Activated T-helper 1 cell treated with anti-CD3 and anti-CD28 coated beads, Interleukin-2, amount 50 U/mL, for 16 hours (primary cell): ENCODE measurements at regions not wholly inside any gene's neighbourhood (a gene's known extent, or its start where the extent isn't known, plus 50 kb on each side); places are given as distances from the start of the nearest gene placed in this dataset.
"Not testable (repeated sequence)": the region's sequence is repeated elsewhere in the genome, so short reads cannot be mapped to it uniquely, and the experiment has no call there.

Experiments used
- DNase-seq, 2 donors: peaks; one replicate each; pipeline ENCODE4 v3.0.0-alpha.2; 2020; ENCODE audit warnings: low read depth in 1 of 2, low spot score in 1 of 2

DNA sequence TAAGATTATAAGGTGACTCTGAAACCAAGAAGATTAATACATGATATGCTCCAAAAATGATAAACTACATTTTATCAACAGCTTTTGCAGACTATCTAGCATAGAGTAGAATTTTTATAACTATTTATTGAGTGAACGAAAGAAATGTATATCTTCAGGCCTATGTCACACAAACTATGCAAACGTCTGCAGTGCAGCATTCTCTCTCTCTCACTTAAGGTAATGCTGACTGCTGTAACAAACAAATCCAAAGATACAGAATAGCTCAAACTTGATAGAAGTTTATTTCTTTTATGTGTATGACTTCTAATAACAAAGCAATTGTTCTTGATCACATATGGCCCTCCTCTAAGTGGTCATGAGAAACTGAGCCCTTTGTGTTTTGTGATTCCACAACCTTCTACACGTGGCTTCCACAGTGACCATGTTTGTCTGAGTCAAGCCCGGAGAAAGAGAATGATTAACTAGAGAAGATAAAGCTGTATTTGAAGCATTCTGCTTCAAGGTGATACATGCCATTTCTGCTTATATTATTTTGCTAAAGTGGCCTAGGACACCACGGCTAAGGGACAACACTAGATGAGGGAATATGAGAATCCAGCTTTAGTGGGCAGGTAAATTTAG lies 1352.7 kb upstream of the TMEM132C start:
- no peak for DNase-seq

DNA sequence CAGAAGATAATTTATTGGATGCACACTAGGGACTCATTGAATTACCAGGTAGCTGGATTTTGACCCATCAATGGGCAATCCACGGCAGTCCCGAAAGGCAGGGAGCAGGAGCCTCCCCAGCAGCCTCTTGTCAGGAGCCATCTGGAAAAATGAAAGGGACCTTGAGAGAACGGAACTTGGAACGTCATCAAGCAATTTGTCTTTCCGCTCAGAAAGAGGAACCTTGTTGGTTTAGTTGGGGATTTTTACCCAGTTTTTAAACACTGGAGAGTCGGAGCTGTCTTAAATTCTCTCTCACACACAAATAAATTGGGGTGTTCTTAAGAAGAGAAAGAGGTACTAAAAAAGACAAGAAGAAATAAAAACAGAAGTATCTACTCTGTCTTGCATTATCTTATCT lies 1351.7 kb upstream of the TMEM132C start:
- no peak for DNase-seq

DNA sequence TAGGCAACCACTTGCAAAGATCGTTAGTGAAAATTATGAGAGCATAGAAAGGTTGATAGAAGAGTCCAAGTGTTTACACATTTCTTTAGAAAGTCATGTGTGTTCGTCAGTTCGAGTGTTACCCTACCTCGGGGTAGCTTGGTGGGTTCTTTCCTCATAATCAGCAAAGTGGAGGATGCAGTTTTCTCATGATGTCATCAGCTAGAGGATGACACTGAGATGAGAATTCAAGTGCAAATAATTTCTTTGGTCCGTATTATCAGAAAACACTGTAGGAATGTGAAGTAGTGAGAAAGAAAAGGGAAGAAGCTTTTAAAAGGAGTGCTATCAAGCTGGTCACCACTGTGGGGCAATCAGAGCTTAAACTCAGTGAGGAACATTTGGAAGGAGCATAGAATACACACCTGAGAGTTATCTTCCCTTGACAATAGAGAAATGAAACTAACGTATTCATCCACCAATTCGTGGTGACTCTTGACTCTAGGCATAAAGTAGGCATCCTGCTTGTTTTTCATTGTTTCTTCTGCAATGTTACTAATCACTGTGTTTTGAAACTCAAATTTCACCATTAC lies 1340.9 kb upstream of the TMEM132C start:
- DNase-seq, result no peak

DNA sequence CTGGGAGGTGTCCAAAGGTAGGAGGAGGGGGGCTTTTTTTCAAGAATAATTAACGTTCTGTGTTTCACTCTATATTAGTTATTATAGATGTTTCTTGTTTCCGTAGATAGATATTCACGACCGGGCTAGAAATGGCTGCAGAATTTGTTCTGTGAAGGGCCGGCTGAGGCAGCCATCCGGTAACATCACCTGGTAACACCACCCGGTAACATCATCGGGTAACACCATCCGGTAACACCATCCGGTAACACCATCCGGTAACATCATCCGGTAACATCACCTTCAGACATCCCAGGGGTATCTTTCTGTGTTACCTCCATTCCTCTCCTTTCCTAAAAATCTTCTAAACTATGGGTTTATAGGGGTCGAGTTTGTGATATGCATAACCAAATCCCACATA lies 1336.7 kb upstream of the TMEM132C start:
- no peak for DNase-seq

DNA sequence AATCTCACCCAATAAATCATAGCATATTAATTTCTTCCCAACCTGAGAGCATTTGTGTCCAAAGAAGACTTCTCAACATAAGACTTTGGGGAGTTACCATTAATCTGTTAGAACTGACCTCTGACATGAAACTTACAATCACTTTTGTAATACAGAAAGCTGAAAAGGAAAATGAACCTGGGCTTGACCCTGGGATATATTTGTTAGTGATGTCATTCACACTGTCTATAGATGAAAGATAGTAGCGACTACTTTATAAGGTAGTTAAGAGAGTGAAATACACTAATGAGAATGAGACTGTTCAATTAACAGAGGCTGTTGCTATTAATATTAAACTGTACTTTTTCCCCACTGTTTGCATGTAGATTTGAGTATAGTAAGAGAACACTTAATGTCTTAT lies 1334.8 kb upstream of the TMEM132C start:
- no peak for DNase-seq

DNA sequence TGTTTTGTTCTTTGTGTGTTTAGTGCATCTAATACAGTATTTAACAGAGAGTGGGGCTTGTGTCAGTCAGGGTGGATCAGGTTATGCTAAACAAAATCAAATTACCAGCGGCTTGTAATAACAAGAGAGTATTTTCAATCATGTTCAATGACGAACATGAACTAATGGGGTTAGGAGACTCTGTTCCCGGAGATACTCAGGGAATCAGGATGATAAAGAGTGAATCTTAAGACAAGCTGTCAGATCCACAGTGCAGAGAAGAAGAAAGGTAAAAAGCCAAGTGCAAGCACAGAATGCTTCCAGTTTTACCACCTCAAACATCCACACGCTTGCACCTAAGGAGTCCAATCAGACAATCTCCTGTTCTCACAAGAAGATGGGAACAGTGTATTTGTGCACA lies 1331.5 kb upstream of the TMEM132C start:
- no peak for DNase-seq

DNA sequence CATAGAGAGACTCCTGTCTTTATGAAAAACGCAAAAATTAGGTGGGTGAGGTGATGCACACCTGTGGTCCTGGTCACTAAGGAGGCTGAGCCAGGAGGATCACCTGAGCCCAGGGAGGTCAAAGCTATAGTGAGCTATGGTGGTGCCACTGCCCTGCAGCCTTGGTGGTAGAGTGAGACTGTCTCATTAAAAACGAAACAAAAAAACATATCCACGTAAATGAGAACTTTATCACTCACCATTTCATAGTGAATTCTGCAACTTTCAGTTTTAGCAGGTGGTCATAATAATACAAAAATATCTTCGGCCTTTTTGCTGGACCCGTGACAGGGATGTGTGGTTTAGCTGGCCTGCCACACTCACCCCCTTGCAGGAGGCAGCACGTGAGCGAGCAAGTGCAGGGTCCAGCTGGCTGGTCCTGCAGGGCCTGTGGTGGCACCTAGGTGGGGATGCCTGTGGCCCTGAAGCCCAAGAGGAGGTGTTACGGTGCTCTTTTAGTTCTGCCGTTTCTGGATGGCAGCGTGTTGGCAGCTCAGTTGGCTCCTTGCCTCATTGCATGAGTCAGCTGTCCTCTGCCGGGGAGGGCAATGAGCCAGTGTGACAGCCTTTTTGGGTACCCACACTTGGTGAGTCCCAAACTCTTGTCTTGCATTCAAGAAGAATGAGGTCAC lies 1330.7 kb upstream of the TMEM132C start:
- DNase-seq, result no peak

DNA sequence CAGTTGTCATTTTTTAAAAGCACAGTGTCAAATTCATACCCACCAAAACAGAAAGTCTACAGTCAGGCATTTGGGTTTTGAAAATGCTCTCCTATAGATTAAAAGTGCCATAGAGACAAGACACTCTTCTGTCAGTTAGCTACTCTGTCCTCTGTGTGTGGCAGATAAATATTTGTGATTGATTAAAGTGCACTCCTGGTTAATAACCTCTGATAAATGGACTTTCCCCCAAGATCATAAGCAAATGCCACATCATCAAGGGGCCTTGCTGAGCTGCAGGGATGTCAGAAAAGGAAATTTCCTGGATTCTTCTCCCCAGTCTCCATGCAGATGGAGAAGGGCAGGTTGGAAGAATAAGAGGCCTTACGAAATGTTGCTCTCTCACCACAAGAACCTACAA lies 1329.5 kb upstream of the TMEM132C start:
- no peak for DNase-seq

DNA sequence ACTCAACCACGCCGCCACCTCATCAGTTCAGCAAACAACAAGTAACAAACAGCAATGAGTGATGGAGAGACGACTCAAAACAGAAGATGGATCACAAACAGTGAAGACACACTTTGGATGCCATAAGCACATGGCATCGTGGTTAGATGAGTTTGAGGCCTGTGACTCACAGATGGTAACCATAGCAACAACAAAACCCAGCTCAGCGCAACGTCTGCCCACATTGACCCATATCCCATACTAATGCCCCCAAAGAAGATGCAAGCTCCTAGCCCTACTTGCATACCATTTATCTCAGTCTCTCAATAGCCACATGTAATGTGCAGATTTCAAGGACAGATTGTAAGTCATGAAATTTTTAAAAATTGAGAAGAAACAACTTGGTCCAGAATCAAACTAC lies 1322.3 kb upstream of the TMEM132C start:
- no peak for DNase-seq

DNA sequence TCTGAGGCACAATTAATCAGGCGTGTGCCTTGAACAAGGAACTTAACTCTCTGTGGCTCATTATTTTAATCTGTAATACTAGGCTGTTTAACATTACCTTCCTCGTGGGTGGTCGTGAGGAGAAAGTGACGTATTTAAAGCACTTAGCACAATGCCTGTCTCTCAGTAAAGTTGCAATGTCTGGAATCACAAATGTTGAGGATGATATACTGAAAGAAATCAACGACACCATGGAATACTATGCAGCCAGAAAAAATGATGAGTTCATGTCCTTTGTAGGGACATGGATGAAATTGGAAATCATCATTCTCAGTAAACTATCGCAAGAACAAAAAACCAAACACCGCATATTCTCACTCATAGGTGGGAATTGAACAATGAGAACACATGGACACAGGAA lies 1320.0 kb upstream of the TMEM132C start:
- not testable (repeated sequence) for DNase-seq

DNA sequence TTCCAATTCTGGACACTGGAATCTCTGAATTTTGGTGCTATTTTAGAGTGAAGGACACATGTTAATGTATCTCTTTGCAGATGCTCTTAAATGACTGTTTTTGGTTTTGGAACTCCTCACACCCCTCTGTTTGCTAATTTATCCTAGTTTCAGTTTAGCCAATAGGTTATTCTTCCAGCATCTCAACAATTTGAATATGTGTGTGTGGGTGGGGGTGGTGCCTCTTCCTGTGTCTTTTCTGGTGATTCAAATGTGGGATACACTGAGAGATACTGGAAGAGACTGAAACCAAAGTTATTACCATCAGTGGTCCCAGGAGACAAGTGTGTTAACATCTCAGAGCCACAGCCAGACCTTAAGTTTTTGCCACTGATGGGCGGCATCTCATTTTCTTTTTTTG lies 1317.4 kb upstream of the TMEM132C start:
- no peak for DNase-seq

DNA sequence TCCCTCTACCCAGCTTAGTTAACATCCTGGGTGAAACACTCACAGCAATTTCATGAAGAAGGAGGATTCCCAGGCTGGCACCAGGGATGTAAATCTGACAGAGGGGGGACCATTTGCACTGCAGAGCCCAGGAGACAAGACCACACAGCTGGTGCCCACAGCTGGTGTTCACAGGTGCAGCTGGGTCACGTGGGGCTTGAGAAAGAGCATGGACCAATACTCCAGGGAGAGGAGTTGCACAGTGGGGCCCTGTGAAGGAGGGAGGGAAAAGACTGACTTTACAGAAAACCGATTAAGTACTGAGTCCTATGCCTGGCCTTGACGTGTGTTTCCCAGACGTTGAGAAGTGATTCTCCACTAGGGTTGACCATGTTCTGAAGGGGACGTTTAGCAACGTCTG lies 1316.7 kb upstream of the TMEM132C start:
- no peak for DNase-seq

DNA sequence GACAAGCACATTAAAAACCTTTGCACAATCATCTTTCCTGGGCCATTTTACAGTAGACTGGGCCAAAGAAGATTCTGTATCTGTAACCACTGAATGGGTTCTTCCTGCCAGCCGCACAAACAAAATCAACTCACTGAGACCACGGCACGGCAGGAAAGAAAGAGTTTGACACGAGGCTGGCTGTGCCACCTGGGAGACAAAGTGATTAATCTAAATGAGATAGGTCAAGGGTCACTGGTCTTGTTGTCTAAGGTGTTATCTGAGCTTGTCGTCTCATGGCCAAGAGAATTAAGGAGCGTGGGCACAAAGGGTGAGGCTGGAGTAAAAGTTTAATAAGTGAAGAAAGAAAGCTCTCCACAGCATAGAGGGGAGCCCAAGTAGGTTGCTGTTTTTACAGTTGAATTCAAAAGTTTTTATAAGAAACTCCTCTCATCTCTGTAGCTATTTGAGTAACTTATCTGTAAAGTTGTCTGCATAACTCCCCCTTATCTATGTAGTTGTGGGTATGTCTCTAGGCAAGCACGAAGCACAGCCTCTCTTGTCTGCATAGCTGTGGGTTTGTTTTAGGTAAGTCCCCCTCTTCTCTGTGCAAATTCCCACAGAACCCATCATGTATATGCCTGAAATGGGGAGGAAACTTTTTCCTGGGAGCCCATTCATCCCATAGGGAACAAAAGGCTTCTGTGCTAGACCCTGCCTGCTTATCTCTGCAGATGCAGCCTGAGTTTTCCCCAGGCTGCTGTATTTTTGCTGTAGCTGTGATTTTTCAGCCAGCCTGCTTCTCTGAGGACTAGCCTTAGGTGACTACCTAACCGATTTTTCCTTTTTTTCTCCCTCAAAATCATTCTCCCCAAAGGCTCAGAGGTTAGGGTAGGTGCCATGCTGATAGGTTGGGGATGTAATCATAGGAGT lies 1314.6 kb upstream of the TMEM132C start:
- DNase-seq, result no peak

DNA sequence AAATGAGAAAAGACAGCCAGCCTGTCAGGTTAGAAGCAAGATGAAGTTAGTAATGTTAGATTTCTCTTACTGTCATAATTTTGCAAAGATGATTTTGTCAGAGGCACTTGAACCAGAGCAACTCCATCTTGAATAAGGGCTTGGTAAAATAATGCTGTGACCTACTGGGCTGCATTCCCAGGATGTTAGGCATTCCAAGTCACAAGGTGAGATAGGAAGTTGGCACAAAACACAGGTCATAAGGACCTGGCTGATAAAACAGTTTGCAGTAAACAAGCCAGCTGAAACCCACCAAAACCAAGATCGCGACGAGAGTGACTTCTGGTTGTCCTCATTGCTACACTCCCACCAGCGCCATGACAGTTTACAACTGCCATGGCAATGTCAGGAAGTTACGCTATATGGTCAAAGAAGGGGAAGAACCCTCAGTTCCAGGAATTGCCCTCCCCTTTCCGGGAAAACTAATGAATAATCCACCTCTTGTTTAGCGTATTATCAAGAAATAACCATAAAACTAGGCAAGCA lies 1313.5 kb upstream of the TMEM132C start:
- no peak for DNase-seq

DNA sequence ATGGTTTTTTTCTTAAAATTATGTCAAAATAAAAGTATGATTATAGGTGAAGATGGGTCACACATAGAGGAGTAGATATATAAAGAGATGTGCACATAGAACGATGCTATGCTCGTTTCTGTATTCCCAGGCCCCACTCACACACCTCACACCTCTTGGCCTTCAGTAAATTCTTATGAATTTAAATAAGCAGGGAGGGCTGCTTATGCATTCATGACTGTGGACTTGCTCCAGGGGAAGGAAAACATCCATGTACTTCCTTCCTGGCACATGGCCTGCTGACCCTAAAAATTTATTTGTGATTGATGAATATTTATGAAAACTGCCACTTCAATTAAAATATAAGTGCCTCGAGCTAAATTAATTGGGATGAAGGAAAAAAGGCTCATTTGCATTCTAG lies 1306.7 kb upstream of the TMEM132C start:
- no peak for DNase-seq

DNA sequence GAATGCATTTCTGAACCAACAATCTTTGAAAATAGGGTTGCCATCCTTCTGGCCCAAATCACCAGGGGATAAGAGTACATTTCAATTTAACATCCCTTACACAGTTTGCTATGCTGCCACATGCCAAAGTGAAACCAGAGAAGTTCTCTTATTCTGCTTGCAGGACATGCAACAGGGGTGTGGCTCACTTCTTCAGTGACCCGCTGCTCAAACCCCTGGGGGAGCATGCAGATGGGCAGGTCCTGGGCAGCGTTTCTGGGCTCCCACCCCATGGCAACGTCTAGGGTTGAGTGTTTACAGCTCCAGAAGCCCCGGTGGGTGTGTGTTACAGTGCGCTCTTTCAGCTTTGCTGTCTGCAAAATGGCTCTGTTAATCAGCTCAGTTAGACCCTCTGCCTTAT lies 1306.3 kb upstream of the TMEM132C start:
- no peak for DNase-seq

DNA sequence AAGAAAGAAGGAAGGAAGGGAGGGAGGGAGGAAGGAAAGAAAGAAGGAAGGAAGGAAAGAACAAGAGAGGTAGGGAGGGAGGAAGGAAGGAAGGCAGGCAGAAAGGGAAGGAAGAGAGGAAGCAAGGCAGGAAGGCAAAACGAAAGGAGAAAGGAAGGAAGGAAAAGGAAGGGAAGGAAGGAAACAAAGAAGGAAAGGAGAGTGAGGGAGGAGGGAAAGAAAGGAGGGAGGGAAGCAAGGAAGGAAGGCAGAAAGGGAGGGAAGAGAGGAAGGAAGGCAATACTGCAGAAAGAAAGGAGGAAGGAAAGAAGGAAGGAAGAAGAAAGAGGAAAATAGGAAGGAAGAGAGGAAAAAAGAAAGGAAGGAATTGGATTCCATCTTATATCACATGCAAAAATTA lies 1303.1 kb upstream of the TMEM132C start:
- no peak for DNase-seq

DNA sequence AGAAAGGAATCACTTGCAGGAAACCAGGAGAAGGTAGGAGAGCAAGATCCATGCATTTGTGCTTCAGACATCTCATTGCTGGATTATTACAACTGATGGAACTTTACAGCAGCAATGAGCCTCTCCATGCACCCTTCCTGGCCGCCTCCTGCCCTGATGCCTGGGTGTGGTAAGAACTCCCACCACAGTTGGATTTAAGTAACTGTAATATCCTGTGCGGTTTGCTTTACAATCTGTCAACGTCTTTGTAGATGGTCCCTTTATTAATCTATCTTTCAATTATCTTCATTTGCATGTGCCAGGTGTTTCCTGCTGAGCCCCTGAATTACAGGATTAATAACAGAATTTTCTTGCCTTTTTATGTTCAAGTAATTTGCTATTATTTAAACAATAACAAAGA lies 1300.5 kb upstream of the TMEM132C start:
- DNase-seq, result no peak

DNA sequence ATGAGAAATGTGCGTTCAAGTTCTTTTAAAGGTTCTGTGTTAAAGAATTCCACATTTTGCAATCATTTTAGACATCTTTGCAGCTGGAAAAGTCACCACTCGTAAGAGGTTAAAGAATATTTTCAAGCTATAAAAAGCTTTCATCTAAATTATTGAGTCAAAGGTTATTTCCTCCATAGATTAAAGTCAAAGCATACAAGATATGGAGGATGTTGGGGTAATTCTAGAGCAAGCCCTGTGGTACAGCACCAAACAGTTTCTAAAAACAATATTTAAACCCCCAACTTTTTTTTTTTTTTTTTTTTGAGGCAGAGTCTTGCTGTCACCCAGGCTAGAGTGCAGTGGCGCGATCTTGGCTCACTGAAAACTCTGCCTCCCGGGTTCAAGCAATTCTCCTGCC lies 1299.8 kb upstream of the TMEM132C start:
- no peak for DNase-seq

DNA sequence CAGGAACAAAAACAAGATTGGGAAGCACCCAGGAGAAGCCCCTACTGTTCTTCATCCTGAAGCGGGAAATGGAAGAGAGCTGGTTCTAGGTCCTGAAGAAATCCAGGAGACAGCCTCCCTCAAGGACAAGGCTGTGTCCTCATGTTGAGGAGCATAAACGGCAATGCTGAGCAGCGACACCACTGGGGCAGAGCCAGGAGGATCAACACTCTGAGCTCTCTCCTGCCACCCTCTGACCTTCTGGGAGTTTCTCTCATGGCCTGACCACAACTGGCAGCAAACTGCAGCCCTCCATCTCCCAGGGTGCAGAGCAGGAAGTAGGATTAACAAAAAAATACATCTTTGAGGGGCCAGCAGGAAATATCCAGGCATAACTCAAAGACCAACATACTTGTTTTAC lies 1292.2 kb upstream of the TMEM132C start:
- DNase-seq, result no peak

DNA sequence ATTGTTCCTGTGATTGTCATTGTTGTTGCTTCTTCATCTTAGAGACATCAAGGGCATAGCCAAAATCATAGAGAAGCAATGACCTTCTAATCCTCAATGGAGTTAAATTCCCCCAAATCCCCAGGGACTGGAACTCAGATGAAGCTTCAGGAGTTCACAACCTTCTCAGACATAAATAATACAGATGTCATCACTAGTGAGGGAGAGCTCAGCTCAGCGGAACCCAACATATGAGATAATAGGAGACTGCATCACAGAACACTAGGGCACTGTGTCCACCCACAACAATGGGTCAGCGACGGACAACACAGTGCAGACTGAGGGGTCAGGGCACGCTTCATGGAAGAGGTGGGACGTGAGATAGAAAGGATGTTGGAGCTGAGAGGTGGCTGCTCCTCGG lies 1290.4 kb upstream of the TMEM132C start:
- no peak for DNase-seq

DNA sequence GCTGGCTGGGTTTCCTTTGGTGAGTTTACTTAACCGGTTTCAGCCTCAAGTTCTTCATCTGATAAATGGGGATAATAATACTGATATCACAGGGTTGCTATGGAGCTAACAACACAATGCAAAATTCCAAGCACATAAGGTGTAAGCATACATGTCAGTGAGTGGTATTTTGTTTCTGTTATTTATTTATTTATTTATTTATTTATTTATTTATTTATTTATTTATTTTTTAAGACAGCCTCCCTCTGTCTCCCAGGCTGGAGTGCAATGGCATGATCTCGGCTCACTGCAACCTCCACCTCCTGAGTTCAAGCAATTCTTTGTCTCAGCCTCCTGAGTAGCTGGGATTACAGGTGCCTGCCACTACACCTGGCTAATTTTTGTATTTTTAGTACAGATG lies 1287.4 kb upstream of the TMEM132C start:
- DNase-seq, result not testable (repeated sequence)
